ENCODE measurements at regions not wholly inside any gene's neighbourhood (a gene's known extent, or its start where the extent isn't known, plus 50 kb on each side); places are given as distances from the start of the nearest gene placed in this dataset.

DNA sequence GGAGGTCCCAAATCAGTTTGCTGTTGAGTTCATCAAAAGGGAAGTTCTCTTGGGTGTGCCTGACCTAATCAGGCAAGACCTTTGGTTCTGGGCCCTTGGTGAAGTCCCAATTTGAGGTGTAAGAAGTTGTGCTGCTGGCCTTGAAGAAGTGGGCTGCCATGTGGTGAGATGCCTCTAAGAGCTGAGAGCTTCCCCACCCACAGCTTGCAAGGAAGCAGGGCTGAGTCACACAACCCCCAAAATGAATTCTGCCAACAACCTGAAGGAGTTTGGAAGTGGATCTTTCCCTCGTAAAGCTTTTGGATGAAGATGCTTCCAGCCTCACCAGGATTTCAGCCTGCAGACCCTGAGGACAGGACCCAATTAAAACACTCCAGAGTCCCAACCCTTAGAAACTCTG lies 129.3 kb upstream of the NSMCE3 start:
- Histone ChIP-seq H3K4me2 (ENCODE audit: insufficient read depth, low read length) (no peak overlapping the region), H3K27ac (ENCODE audit: low read length) (no peak overlapping the region), H3K36me3 (ENCODE audit: insufficient read depth, low read length) (no peaks in the 10 kb centered on the region), H3K4me1 (ENCODE audit: insufficient read depth, low read length) (no peaks in the 10 kb centered on the region), H4K20me1 (ENCODE audit: insufficient read depth, low read length) (no peaks in the 10 kb centered on the region), H3K4me3 (ENCODE audit: low read depth in 1 of 2, low read length in 2 of 2) (no peak overlapping the region), H3K9me3 (ENCODE audit: insufficient read depth, low read length, severe bottlenecking) (no peaks in the 10 kb centered on the region), H3K79me2 (ENCODE audit: insufficient read depth, low read length) (no peaks in the 10 kb centered on the region), H2AFZ (ENCODE audit: low read depth, low read length) (no peak overlapping the region), H3K27me3 (ENCODE audit: insufficient read depth, low read length, poor library complexity) (no peaks in the 10 kb centered on the region), H3K9ac (ENCODE audit: low read depth, low read length) (no peak overlapping the region)
- TF ChIP-seq CTCF (IDR thresholded peaks at IDR 0.05; ENCODE audit: borderline replicate concordance, extremely low read depth, low read length, poor library complexity, severe bottlenecking): no peak
- TF ChIP-seq EZH2 (IDR thresholded peaks at IDR 0.05; ENCODE audit: borderline replicate concordance, low read depth, low read length, severe bottlenecking): no peak
- no peak for DNase-seq
- ATAC-seq (ENCODE audit: insufficient read depth, low read depth): no peak

GRCh38 chr15:29396176-29396811 lies 126.7 kb upstream of the NSMCE3 start:
- ATAC-seq (ENCODE audit: insufficient read depth, low read depth): no peak
- Histone ChIP-seq H3K27me3 (ENCODE audit: insufficient read depth, low read length, poor library complexity) (no peaks in the 10 kb centered on the region), H3K9ac (ENCODE audit: low read depth, low read length) (no peak overlapping the region), H3K79me2 (ENCODE audit: insufficient read depth, low read length) (no peaks in the 10 kb centered on the region), H3K4me3 (ENCODE audit: low read depth in 1 of 2, low read length in 2 of 2) (no peak overlapping the region), H3K27ac (ENCODE audit: low read length) (no peak overlapping the region), H3K4me2 (ENCODE audit: insufficient read depth, low read length) (no peak overlapping the region), H2AFZ (ENCODE audit: low read depth, low read length) (no peak overlapping the region), H3K36me3 (ENCODE audit: insufficient read depth, low read length) (no peaks in the 10 kb centered on the region), H3K9me3 (ENCODE audit: insufficient read depth, low read length, severe bottlenecking) (no peaks in the 10 kb centered on the region), H4K20me1 (ENCODE audit: insufficient read depth, low read length) (no peaks in the 10 kb centered on the region), H3K4me1 (ENCODE audit: insufficient read depth, low read length) (no peaks in the 10 kb centered on the region)
- no peak for TF ChIP-seq EZH2 (IDR thresholded peaks at IDR 0.05; ENCODE audit: borderline replicate concordance, low read depth, low read length, severe bottlenecking)
- TF ChIP-seq CTCF (IDR thresholded peaks at IDR 0.05; ENCODE audit: borderline replicate concordance, extremely low read depth, low read length, poor library complexity, severe bottlenecking): no peak
- no peak for DNase-seq

DNA sequence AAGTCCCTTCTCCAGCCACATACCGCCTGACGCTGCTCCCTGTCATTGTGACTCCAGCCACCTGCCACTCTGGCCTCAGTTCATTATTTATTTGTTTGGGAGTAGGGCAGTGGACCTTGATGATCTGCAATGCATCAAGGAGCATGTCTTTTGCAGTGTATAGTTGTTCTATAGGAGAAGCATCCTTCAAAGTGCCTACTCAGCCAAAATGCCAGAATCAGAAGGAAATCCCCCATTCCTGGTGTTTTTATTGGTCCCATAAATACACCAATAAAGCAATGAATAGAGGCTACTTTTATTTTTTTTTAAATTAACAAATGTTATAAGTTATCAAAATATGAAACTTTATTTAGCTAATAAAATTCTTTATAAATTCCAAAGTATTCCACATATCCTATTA lies 123.8 kb upstream of the NSMCE3 start:
- no peaks in the 10 kb centered on the region for H3K79me2 ChIP-seq (ENCODE audit: insufficient read depth, low read length)
- no peak overlapping the region for H3K4me3 ChIP-seq (ENCODE audit: low read depth in 1 of 2, low read length in 2 of 2)
- no peaks in the 10 kb centered on the region for H3K36me3 ChIP-seq (ENCODE audit: insufficient read depth, low read length)
- no peaks in the 10 kb centered on the region for H3K4me1 ChIP-seq (ENCODE audit: insufficient read depth, low read length)
- no peak for ATAC-seq (ENCODE audit: insufficient read depth, low read depth)
- no peaks in the 10 kb centered on the region for H3K9me3 ChIP-seq (ENCODE audit: insufficient read depth, low read length, severe bottlenecking)
- no peak overlapping the region for H3K9ac ChIP-seq (ENCODE audit: low read depth, low read length)
- TF ChIP-seq CTCF (IDR thresholded peaks at IDR 0.05; ENCODE audit: borderline replicate concordance, extremely low read depth, low read length, poor library complexity, severe bottlenecking) (no peak), EZH2 (IDR thresholded peaks at IDR 0.05; ENCODE audit: borderline replicate concordance, low read depth, low read length, severe bottlenecking) (no peak)
- no peaks in the 10 kb centered on the region for H3K27me3 ChIP-seq (ENCODE audit: insufficient read depth, low read length, poor library complexity)
- no peak overlapping the region for H3K4me2 ChIP-seq (ENCODE audit: insufficient read depth, low read length)
- DNase-seq: no peak
- no peak overlapping the region for H3K27ac ChIP-seq (ENCODE audit: low read length)
- no peak overlapping the region for H2AFZ ChIP-seq (ENCODE audit: low read depth, low read length)
- no peaks in the 10 kb centered on the region for H4K20me1 ChIP-seq (ENCODE audit: insufficient read depth, low read length)
